GM06990 (cell line): ENCODE measurements at regions not wholly inside any gene's neighbourhood (a gene's known extent, or its start where the extent isn't known, plus 50 kb on each side); places are given as distances from the start of the nearest gene placed in this dataset.

ENCODE experiments used
- DNase-seq: peaks from one replicate; pipeline ENCODE4 v3.0.0-alpha.2; 2011; ENCODE audit not compliant: insufficient read length; ENCODE audit errors: extremely low read depth
- H3K27me3 ChIP-seq: replicated peaks from 2 replicates; pipeline ENCODE4 v1.6.0; 2011; ENCODE audit warnings: low read length; ENCODE audit not compliant: control insufficient read depth, insufficient read depth
- H3K36me3 ChIP-seq: 2 replicates; pipeline ENCODE4 v1.5.1; 2011; ENCODE audit warnings: low read length; ENCODE audit not compliant: control insufficient read depth, insufficient read depth
- H3K4me3 ChIP-seq: replicated peaks from 2 replicates; pipeline ENCODE4 v1.5.1; 2011; ENCODE audit warnings: low read depth, mild to moderate bottlenecking, control low read depth, low read length
- TF ChIP-seq, protein P1 (sequence below): IDR thresholded peaks from 2 replicates; pipeline ENCODE4 v1.5.1; 2011; ENCODE audit warnings: low read length, control low read depth, mild to moderate bottlenecking, inconsistent platforms; ENCODE audit not compliant: insufficient read depth, poor library complexity, severe bottlenecking

DNA sequence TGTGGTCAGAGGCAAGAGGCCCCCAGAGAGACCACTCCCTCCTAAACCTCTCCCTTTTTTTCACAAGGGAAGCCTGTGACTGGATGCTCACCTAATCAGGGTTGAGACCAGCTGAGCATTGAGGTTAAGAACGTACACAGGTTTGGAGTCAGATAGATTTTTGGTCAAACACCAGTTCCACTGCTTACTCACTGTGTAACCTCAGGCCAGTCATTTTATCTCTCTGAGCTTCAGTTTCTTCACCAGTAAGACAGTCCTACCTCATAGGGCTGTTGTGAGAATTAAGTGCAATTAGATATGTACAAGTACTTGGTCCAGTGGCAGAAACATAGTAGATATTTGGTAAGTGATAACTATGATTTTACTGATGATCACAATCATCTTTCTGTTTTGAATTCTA is 256.8 kb downstream of the CDK5RAP2 start:
- TF ChIP-seq, protein P1, sequence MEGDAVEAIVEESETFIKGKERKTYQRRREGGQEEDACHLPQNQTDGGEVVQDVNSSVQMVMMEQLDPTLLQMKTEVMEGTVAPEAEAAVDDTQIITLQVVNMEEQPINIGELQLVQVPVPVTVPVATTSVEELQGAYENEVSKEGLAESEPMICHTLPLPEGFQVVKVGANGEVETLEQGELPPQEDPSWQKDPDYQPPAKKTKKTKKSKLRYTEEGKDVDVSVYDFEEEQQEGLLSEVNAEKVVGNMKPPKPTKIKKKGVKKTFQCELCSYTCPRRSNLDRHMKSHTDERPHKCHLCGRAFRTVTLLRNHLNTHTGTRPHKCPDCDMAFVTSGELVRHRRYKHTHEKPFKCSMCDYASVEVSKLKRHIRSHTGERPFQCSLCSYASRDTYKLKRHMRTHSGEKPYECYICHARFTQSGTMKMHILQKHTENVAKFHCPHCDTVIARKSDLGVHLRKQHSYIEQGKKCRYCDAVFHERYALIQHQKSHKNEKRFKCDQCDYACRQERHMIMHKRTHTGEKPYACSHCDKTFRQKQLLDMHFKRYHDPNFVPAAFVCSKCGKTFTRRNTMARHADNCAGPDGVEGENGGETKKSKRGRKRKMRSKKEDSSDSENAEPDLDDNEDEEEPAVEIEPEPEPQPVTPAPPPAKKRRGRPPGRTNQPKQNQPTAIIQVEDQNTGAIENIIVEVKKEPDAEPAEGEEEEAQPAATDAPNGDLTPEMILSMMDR, result no peak
- Histone ChIP-seq H3K27me3 (no peaks in the 10 kb centered on the region; the same call in 1 of the 2 replicates), H3K36me3 (no peaks in the 10 kb centered on the region), H3K4me3 (no peak overlapping the region)
- DNase-seq, result no peak

DNA sequence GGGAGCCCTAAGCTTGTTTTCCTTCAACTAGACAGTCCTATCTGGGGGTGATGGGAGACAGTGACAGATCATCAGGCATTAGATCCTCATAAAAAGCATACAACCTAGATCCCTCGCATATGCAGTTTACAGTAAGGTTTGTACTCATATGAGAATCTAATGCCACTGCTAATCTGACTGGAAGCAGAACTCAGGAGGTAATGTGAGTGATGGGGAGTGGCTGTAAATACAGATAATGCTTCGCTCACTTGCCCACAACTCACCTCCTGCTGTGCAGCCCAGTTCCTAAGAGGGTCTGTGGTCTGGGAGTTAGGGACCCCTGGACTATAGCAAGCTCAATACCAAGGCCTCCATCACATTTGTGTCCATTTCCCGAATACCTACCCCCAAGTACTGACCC is 260.5 kb downstream of the CDK5RAP2 start:
- H3K4me3 ChIP-seq, result no peak overlapping the region
- DNase-seq, result no peak
- no peaks in the 10 kb centered on the region for H3K36me3 ChIP-seq
- H3K27me3 ChIP-seq, result no peaks in the 10 kb centered on the region; the same call in 1 of the 2 replicates
- TF ChIP-seq, protein P1, result no peak

DNA sequence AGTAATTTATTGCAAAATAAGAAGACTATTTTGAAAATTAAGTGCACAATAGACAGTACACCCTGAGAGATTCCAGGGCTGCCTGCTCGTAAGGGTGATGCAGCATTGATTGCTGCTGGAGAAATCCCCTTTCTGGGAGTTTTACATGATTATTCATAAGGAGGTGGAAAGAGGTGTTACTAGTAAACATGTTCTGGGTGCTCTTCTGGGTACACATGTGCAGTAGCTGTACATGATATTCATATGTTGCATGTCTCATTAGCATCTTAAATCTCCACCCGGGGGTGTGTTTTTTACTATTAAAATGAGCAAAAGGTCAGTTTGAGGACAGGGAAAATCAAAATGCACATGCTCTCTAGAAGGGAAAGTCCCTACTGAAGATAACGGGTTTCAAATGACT is 264.8 kb downstream of the CDK5RAP2 start:
- Histone ChIP-seq H3K36me3 (no peaks in the 10 kb centered on the region), H3K4me3 (no peak overlapping the region), H3K27me3 (no peaks in the 10 kb centered on the region)
- DNase-seq, result no peak
- TF ChIP-seq, protein P1, result no peak

DNA sequence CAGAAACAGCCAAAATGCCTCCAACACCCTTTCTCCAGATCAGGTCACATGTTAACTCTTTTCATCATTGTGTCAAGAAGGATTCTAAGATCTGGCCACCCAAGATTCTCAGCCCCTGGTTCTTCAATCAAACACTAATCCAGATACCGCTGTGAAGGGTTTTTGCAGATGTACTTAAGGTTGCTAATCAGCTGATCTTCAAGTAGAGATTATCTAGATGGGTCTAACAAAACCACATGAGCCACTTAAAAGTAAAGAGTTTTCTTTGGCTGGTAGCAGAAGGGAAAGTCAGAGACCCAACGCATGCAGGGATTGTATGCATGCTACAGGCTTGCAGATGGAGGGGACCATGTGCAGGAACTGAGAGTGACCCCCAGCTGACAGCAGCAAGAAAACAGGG is 267.9 kb downstream of the CDK5RAP2 start:
- Histone ChIP-seq H3K4me3 (no peak overlapping the region), H3K36me3 (no peaks in the 10 kb centered on the region), H3K27me3 (no peaks in the 10 kb centered on the region)
- TF ChIP-seq, protein P1, result no peak
- no peak for DNase-seq

DNA sequence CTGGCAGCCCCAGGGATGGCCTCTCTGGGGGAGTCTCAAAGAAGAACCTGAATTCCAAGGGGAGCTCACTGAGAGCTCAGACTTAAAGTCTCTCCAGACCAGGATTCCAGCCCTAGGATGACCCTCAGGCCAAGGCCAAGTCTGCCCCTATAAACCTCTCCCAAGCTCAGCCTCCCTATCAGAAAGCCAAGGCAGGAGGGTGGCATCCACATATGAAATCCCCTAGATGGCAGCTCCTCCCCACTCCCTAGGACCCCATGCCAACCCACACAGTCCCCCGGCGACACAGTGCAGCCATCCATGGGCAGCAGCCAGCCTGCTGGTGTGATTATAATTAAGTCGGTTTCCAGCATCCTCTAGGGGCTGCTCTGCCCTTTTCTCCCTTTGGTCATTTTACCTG is 269.9 kb downstream of the CDK5RAP2 start:
- DNase-seq, result no peak
- H3K4me3 ChIP-seq, result no peak overlapping the region
- TF ChIP-seq, protein P1, result no peak
- H3K27me3 ChIP-seq, result no peaks in the 10 kb centered on the region
- H3K36me3 ChIP-seq, result no peaks in the 10 kb centered on the region

DNA sequence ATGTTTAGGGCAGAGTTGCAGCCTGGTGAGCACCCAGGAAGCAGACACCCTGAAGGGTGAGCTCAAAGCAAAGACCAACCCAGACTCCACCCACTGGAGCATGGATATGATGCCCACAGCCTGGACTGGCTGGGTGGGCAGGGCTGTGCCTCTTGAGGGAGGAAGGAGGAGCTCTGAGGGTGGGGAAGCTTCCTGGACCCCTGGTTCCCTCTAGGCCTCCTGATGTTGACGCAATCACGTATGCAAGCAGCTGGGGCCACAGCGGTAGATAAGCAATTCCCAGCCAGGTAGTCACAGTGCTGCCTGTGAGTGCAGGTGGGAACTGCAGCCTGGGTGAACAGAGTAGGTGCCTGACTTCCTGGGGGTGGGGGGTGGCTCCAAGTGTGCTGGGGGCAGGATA is 271.5 kb downstream of the CDK5RAP2 start:
- no peak overlapping the region for H3K4me3 ChIP-seq
- no peak for DNase-seq
- H3K27me3 ChIP-seq, result no peaks in the 10 kb centered on the region
- no peaks in the 10 kb centered on the region for H3K36me3 ChIP-seq
- TF ChIP-seq, protein P1, result no peak
